Endodermal cell (in vitro differentiated cells): ENCODE measurements at regions not wholly inside any gene's neighbourhood (a gene's known extent, or its start where the extent isn't known, plus 50 kb on each side); places are given as distances from the start of the nearest gene placed in this dataset.
"Not testable (repeated sequence)": the region's sequence is repeated elsewhere in the genome, so short reads cannot be mapped to it uniquely, and the experiment has no call there.

ENCODE experiments used
- DNase-seq: peaks from one replicate; pipeline ENCODE4 v3.0.0-alpha.2; 2017
- H3K27ac ChIP-seq: 2 replicates; pipeline ENCODE4 v1.5.1; 2013; ENCODE audit warnings: mild to moderate bottlenecking, low read depth, low read length, moderate library complexity
- H3K27me3 ChIP-seq: 2 replicates; pipeline ENCODE4 v1.6.1; 2013; ENCODE audit warnings: mild to moderate bottlenecking, low read length, moderate library complexity; ENCODE audit not compliant: insufficient read depth, control insufficient read depth, poor library complexity, severe bottlenecking
- H3K36me3 ChIP-seq: 2 replicates; pipeline ENCODE4 v1.7.0; 2013; ENCODE audit warnings: mild to moderate bottlenecking, low read length, moderate library complexity; ENCODE audit not compliant: control insufficient read depth, insufficient read depth
- H3K4me1 ChIP-seq: one replicate; pipeline ENCODE4 v1.7.0; 2013; ENCODE audit warnings: low read length; ENCODE audit not compliant: control insufficient read depth, insufficient read depth
- H3K4me3 ChIP-seq: 2 replicates; pipeline ENCODE4 v1.5.1; 2013; ENCODE audit warnings: mild to moderate bottlenecking, low read length, moderate library complexity
- H3K9ac ChIP-seq: 2 replicates; pipeline ENCODE4 v1.6.1; 2013; ENCODE audit warnings: mild to moderate bottlenecking, low read length, moderate library complexity; ENCODE audit not compliant: poor library complexity, severe bottlenecking; ENCODE audit errors: extremely low read depth
- H3K9me3 ChIP-seq: 2 replicates; pipeline ENCODE4 v1.6.1; 2013; ENCODE audit warnings: mild to moderate bottlenecking, low read length, moderate library complexity; ENCODE audit not compliant: control insufficient read depth
- H3K27ac Mint-ChIP-seq: 2 replicates; pipeline ENCODE4 v1.8.0; 2020; ENCODE audit warnings: mixed read lengths
- H3K27me3 Mint-ChIP-seq: 2 replicates; pipeline ENCODE4 v1.8.0; 2021; ENCODE audit warnings: mild to moderate bottlenecking, mixed read lengths; ENCODE audit not compliant: insufficient read depth
- H3K36me3 Mint-ChIP-seq: 2 replicates; pipeline ENCODE4 v1.8.0; 2020; ENCODE audit warnings: low read depth, mixed read lengths
- H3K4me1 Mint-ChIP-seq: 2 replicates; pipeline ENCODE4 v1.8.0; 2020; ENCODE audit warnings: mixed read lengths
- H3K4me3 Mint-ChIP-seq: 2 replicates; pipeline ENCODE4 v1.8.0; 2020; ENCODE audit warnings: mild to moderate bottlenecking, moderate library complexity, mixed read lengths
- H3K9me3 Mint-ChIP-seq: 2 replicates; pipeline ENCODE4 v1.8.0; 2020; ENCODE audit warnings: mild to moderate bottlenecking, mixed read lengths
- CTCF ChIP-seq: fragments of 200-600 bp; sonication (generic); conservative IDR thresholded peaks from 2 replicates; pipeline ENCODE4 v1.5.0; 2021; ENCODE audit warnings: antibody characterized with exemption, mild to moderate bottlenecking
- WGBS, 2 experiments: methylation state at CpG; one replicate each; pipeline versions ENCODE4 v1.1.5 to v1.1.7; 2013; ENCODE audit warnings: missing lambda C conversion rate in 2 of 2, mixed read lengths in 1 of 2; ENCODE audit not compliant: insufficient coverage in 1 of 2, insufficient read length in 1 of 2; 5-methylcytosine and 5-hydroxymethylcytosine counted together

- Mint-ChIP-seq H3K9me3 (peaks cover 25% of the 10 kb centered on the region), H3K27me3 (no peaks in the 10 kb centered on the region), H3K4me3 (no peak overlapping the region), H3K27ac (no peak overlapping the region), H3K36me3 (peaks cover 3% of the 10 kb centered on the region), H3K4me1 (no peaks in the 10 kb centered on the region)
- H3K27ac ChIP-seq, result no peak overlapping the region
- WGBS, 2 experiments, result 94 to 100% methylated on average over 2 of the region's 2 CpGs
- no peaks in the 10 kb centered on the region for H3K4me1 ChIP-seq
- no peaks in the 10 kb centered on the region for H3K36me3 ChIP-seq
- H3K27me3 ChIP-seq, result no peaks in the 10 kb centered on the region
- H3K4me3 ChIP-seq, result no peak overlapping the region
- H3K9me3 ChIP-seq, result peaks cover 24% of the 10 kb centered on the region
- DNase-seq, result no peak
- H3K9ac ChIP-seq, result no peak overlapping the region
- no peak for TF ChIP-seq CTCF
These were observed 508.9 kb upstream of the ADGRB3 start for GRCh38 chr6:68126089-68126749.

GRCh38 chr6:68122975-68123374, 512.1 kb upstream of the ADGRB3 start:
- H3K4me1 ChIP-seq, H3K4me3 ChIP-seq, H3K4me1 Mint-ChIP-seq, H3K27ac Mint-ChIP-seq, H3K27me3 ChIP-seq, H3K36me3 Mint-ChIP-seq, H3K27me3 Mint-ChIP-seq, H3K36me3 ChIP-seq, DNase-seq, H3K27ac ChIP-seq, H3K9ac ChIP-seq, H3K4me3 Mint-ChIP-seq: not testable (repeated sequence)
- peaks cover 30% of the 10 kb centered on the region for H3K9me3 ChIP-seq
- peaks cover 30% of the 10 kb centered on the region for H3K9me3 Mint-ChIP-seq
- 78 to 100% methylated on average over 1 to 2 of the region's 2 CpGs for WGBS, 2 experiments

GRCh38 chr6:68122032-68122431, 513.0 kb upstream of the ADGRB3 start:
- Histone ChIP-seq H3K9ac (no peak overlapping the region), H3K27me3 (no peaks in the 10 kb centered on the region), H3K4me1 (no peaks in the 10 kb centered on the region), H3K27ac (no peak overlapping the region), H3K9me3 (peaks cover 30% of the 10 kb centered on the region), H3K36me3 (no peaks in the 10 kb centered on the region), H3K4me3 (no peak overlapping the region)
- H3K27ac Mint-ChIP-seq, result no peak overlapping the region
- 79 to 86% methylated on average over 2 of the region's 2 CpGs for WGBS, 2 experiments
- peaks cover 5% of the 10 kb centered on the region for H3K36me3 Mint-ChIP-seq
- no peaks in the 10 kb centered on the region for H3K4me1 Mint-ChIP-seq
- no peaks in the 10 kb centered on the region for H3K27me3 Mint-ChIP-seq
- H3K9me3 Mint-ChIP-seq, result peaks cover 31% of the 10 kb centered on the region
- DNase-seq, result no peak
- no peak overlapping the region for H3K4me3 Mint-ChIP-seq
- TF ChIP-seq CTCF, result no peak

- H3K36me3 Mint-ChIP-seq, H3K27me3 Mint-ChIP-seq, H3K4me3 ChIP-seq, H3K4me3 Mint-ChIP-seq, H3K4me1 ChIP-seq, H3K27me3 ChIP-seq, H3K36me3 ChIP-seq, H3K4me1 Mint-ChIP-seq, DNase-seq, H3K9ac ChIP-seq, H3K27ac ChIP-seq, H3K27ac Mint-ChIP-seq: not testable (repeated sequence)
- 80 to 91% methylated on average over 1 to 2 of the region's 2 CpGs for WGBS, 2 experiments
- H3K9me3 Mint-ChIP-seq, result peaks cover 31% of the 10 kb centered on the region
- H3K9me3 ChIP-seq, result peaks cover 30% of the 10 kb centered on the region
These were observed 514.1 kb upstream of the ADGRB3 start for GRCh38 chr6:68120954-68121353.
